ENCODE measurements at regions not wholly inside any gene's neighbourhood (a gene's known extent, or its start where the extent isn't known, plus 50 kb on each side); places are given as distances from the start of the nearest gene placed in this dataset.
"Not testable (repeated sequence)": the region's sequence is repeated elsewhere in the genome, so short reads cannot be mapped to it uniquely, and the experiment has no call there.

- not testable (repeated sequence) for H3K9me3 ChIP-seq (ENCODE audit: control insufficient read depth, low read length); H3K36me3 ChIP-seq (ENCODE audit: control insufficient read depth, insufficient read depth, low read length, severe bottlenecking); H3K27me3 ChIP-seq (replicated peaks; ENCODE audit: control insufficient read depth, insufficient read depth, low read length); H3K9ac ChIP-seq (ENCODE audit: low read length); H3K4me1 ChIP-seq (ENCODE audit: control insufficient read depth, insufficient read depth, low read length); H3K4me3 ChIP-seq (ENCODE audit: low read length); DNase-seq (ENCODE audit: low read depth)
These were observed 143.3 kb downstream of the AVL9 start for GRCh38 chr7:32638479-32639121.
